GM12892 (cell line): ENCODE measurements at regions not wholly inside any gene's neighbourhood (a gene's known extent, or its start where the extent isn't known, plus 50 kb on each side); places are given as distances from the start of the nearest gene placed in this dataset.

ENCODE experiments used
- POLR2A ChIP-seq: IDR thresholded peaks from 2 replicates; pipeline ENCODE4 v1.6.1; 2011; ENCODE audit warnings: low read depth, low read length, control low read depth
- POLR2AphosphoS5 ChIP-seq: IDR thresholded peaks from 2 replicates; pipeline ENCODE4 v1.6.1; 2011; ENCODE audit warnings: low read depth, low read length, control low read depth
- TAF1 ChIP-seq: IDR thresholded peaks from 2 replicates; pipeline ENCODE4 v1.6.1; 2011; ENCODE audit warnings: low read depth, mild to moderate bottlenecking, control low read depth, low read length, borderline replicate concordance

- TF ChIP-seq POLR2A, result no peak
- TF ChIP-seq TAF1, result no peak
- no peak for TF ChIP-seq POLR2AphosphoS5
These were observed 313.5 kb upstream of the SGK1 start for GRCh38 chr6:134631398-134631924.
